Hepatocyte (in vitro differentiated cells): ENCODE measurements at regions not wholly inside any gene's neighbourhood (a gene's known extent, or its start where the extent isn't known, plus 50 kb on each side); places are given as distances from the start of the nearest gene placed in this dataset.

Experiments
- DNase-seq: peaks from one replicate; pipeline ENCODE4 v3.0.0-alpha.2; 2016; ENCODE audit warnings: low spot score
- H2AFZ ChIP-seq: fragments of 200-600 bp; sonication (generic); 2 replicates; pipeline ENCODE4 v1.6.0; 2016; ENCODE audit warnings: antibody characterized with exemption, mild to moderate bottlenecking
- H3K27ac ChIP-seq: fragments of 200-600 bp; sonication (generic); 2 replicates; pipeline ENCODE4 v1.5.1; 2016; ENCODE audit warnings: mild to moderate bottlenecking
- H3K27me3 ChIP-seq: fragments of 200-600 bp; sonication (generic); 2 replicates; pipeline ENCODE4 v1.6.1; 2016
- H3K36me3 ChIP-seq: fragments of 200-600 bp; sonication (generic); replicated peaks from 2 replicates; pipeline ENCODE4 v1.5.1; 2016; ENCODE audit warnings: low read depth; ENCODE audit not compliant: insufficient read depth
- H3K4me1 ChIP-seq: fragments of 200-600 bp; sonication (generic); 2 replicates; pipeline ENCODE4 v1.5.1; 2016; ENCODE audit warnings: mild to moderate bottlenecking, moderate library complexity; ENCODE audit not compliant: insufficient read depth
- H3K4me2 ChIP-seq: fragments of 200-600 bp; sonication (generic); 2 replicates; pipeline ENCODE4 v1.6.0; 2016
- H3K4me3 ChIP-seq: fragments of 200-600 bp; sonication (generic); 2 replicates; pipeline ENCODE4 v1.5.1; 2016; ENCODE audit warnings: mild to moderate bottlenecking
- H3K79me2 ChIP-seq: fragments of 200-600 bp; sonication (generic); 2 replicates; pipeline ENCODE4 v1.6.0; 2017; ENCODE audit warnings: mild to moderate bottlenecking
- H3K9me2 ChIP-seq: fragments of 200-600 bp; sonication (generic); replicated peaks from 2 replicates; pipeline ENCODE4 v1.6.0; 2017; ENCODE audit warnings: mild to moderate bottlenecking; ENCODE audit not compliant: insufficient read depth
- H3K9me3 ChIP-seq: fragments of 200-600 bp; sonication (generic); 2 replicates; pipeline ENCODE4 v1.5.1; 2016; ENCODE audit warnings: low read depth, mild to moderate bottlenecking
- H4K20me1 ChIP-seq: fragments of 200-600 bp; sonication (generic); 2 replicates; pipeline ENCODE4 v1.6.0; 2016; ENCODE audit warnings: mild to moderate bottlenecking; ENCODE audit not compliant: insufficient read depth, poor library complexity, severe bottlenecking
- CTCF ChIP-seq: fragments of 200-600 bp; sonication (generic); IDR thresholded peaks from 2 replicates; pipeline ENCODE4 v1.5.1; 2016; ENCODE audit warnings: antibody characterized with exemption, mild to moderate bottlenecking; ENCODE audit not compliant: poor library complexity
- EZH2 ChIP-seq: fragments of 200-600 bp; sonication (generic); IDR thresholded peaks from 2 replicates; pipeline ENCODE4 v1.6.1; 2016; ENCODE audit warnings: antibody characterized with exemption, mild to moderate bottlenecking, borderline replicate concordance
- EZH2phosphoT487 ChIP-seq: fragments of 200-600 bp; sonication (generic); IDR thresholded peaks from one replicate; pipeline ENCODE4 v1.6.1; 2018; ENCODE audit warnings: antibody characterized with exemption, mild to moderate bottlenecking, low read depth, moderate library complexity; ENCODE audit not compliant: unreplicated experiment, severe bottlenecking
- WGBS: methylation state at CpG from one replicate; pipeline ENCODE4 v1.1.6; 2016; ENCODE audit warnings: low lambda C conversion rate; ENCODE audit errors: missing lambda C conversion rate; 5-methylcytosine and 5-hydroxymethylcytosine counted together

GRCh38 chr10:111560027-111560426, 483.2 kb downstream of the ADRA2A start:
- no peaks in the 10 kb centered on the region for H3K27me3 ChIP-seq
- no peaks in the 10 kb centered on the region for H3K79me2 ChIP-seq
- H3K4me1 ChIP-seq, result no peaks in the 10 kb centered on the region
- no peak overlapping the region for H3K27ac ChIP-seq
- no peak for DNase-seq
- no peaks in the 10 kb centered on the region for H4K20me1 ChIP-seq
- H3K36me3 ChIP-seq, result no peaks in the 10 kb centered on the region
- no peaks in the 10 kb centered on the region for H3K9me3 ChIP-seq
- WGBS, result 89% methylated on average over 4 of the region's 4 CpGs
- no peaks in the 10 kb centered on the region for H3K9me2 ChIP-seq
- no peak overlapping the region for H2AFZ ChIP-seq
- no peak overlapping the region for H3K4me2 ChIP-seq
- H3K4me3 ChIP-seq, result no peak overlapping the region
- no peak for TF ChIP-seq EZH2
- no peak for TF ChIP-seq EZH2phosphoT487
- TF ChIP-seq CTCF, result no peak

- DNase-seq, result no peak
- no peaks in the 10 kb centered on the region for H3K36me3 ChIP-seq
- TF ChIP-seq CTCF (no peak), EZH2phosphoT487 (no peak), EZH2 (no peak)
- no peak overlapping the region for H3K27ac ChIP-seq
- H3K27me3 ChIP-seq, result no peaks in the 10 kb centered on the region
- H3K4me2 ChIP-seq, result no peak overlapping the region
- no peaks in the 10 kb centered on the region for H4K20me1 ChIP-seq
- H3K79me2 ChIP-seq, result no peaks in the 10 kb centered on the region
- no peaks in the 10 kb centered on the region for H3K9me2 ChIP-seq
- 63% methylated on average over 1 of the region's 1 CpG for WGBS
- H3K9me3 ChIP-seq, result no peaks in the 10 kb centered on the region
- H3K4me3 ChIP-seq, result no peak overlapping the region
- H2AFZ ChIP-seq, result no peak overlapping the region
- H3K4me1 ChIP-seq, result no peaks in the 10 kb centered on the region
Observed at GRCh38 chr10:111561124-111561523, 484.3 kb downstream of the ADRA2A start.

GRCh38 chr10:111565542-111565941, 488.7 kb downstream of the ADRA2A start:
- Histone ChIP-seq H3K27ac (no peak overlapping the region), H3K27me3 (no peaks in the 10 kb centered on the region), H3K4me1 (no peaks in the 10 kb centered on the region), H3K36me3 (no peaks in the 10 kb centered on the region), H3K79me2 (no peaks in the 10 kb centered on the region), H2AFZ (no peak overlapping the region), H3K9me3 (no peaks in the 10 kb centered on the region), H3K4me3 (no peak overlapping the region), H3K4me2 (no peak overlapping the region), H4K20me1 (no peaks in the 10 kb centered on the region), H3K9me2 (no peaks in the 10 kb centered on the region)
- TF ChIP-seq EZH2 (no peak), CTCF (no peak), EZH2phosphoT487 (no peak)
- no peak for DNase-seq

- no peaks in the 10 kb centered on the region for H3K4me1 ChIP-seq
- no peaks in the 10 kb centered on the region for H4K20me1 ChIP-seq
- H3K4me3 ChIP-seq, result no peak overlapping the region
- H3K36me3 ChIP-seq, result no peaks in the 10 kb centered on the region
- 68% methylated on average over 3 of the region's 3 CpGs for WGBS
- no peak for DNase-seq
- no peaks in the 10 kb centered on the region for H3K9me2 ChIP-seq
- no peaks in the 10 kb centered on the region for H3K79me2 ChIP-seq
- H3K9me3 ChIP-seq, result no peaks in the 10 kb centered on the region
- no peaks in the 10 kb centered on the region for H3K27me3 ChIP-seq
- TF ChIP-seq EZH2phosphoT487 (no peak), EZH2 (no peak), CTCF (no peak)
- no peak overlapping the region for H3K4me2 ChIP-seq
- H3K27ac ChIP-seq, result no peak overlapping the region
- H2AFZ ChIP-seq, result no peak overlapping the region
Observed at GRCh38 chr10:111578076-111578475, 501.2 kb downstream of the ADRA2A start.
